ENCODE measurements at regions not wholly inside any gene's neighbourhood (a gene's known extent, or its start where the extent isn't known, plus 50 kb on each side); places are given as distances from the start of the nearest gene placed in this dataset.

DNA sequence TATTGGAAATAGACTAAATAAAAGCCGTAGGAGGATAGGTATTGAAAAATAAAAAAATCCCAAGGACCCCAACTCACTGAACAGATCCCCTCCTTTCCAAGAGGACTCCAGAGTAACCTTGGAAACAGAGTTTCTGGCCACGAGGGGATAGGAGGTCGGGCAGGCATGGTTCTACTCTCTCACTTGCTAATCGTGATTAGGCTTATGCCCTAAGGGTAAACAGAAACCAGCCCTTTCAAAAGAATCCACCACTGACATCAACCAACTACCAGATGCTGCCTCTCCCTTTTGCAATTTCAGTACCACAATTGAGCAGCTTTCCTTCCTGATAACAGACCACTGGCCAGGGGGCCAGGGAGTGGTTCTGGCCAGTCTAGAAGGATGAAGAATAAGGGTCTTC lies 477.8 kb downstream of the EIPR1 start (continued):
- TF ChIP-seq, protein P1, sequence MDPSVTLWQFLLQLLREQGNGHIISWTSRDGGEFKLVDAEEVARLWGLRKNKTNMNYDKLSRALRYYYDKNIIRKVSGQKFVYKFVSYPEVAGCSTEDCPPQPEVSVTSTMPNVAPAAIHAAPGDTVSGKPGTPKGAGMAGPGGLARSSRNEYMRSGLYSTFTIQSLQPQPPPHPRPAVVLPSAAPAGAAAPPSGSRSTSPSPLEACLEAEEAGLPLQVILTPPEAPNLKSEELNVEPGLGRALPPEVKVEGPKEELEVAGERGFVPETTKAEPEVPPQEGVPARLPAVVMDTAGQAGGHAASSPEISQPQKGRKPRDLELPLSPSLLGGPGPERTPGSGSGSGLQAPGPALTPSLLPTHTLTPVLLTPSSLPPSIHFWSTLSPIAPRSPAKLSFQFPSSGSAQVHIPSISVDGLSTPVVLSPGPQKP (IDR thresholded peaks at IDR 0.05; ENCODE audit: borderline replicate concordance, low read depth, low read length) = no peak
- TF ChIP-seq CHD1 (IDR thresholded peaks at IDR 0.05; ENCODE audit: low read depth, low read length) (no peak), MXI1 (IDR thresholded peaks at IDR 0.05; ENCODE audit: borderline replicate concordance, low read depth, low read length) (no peak), MAFK (IDR thresholded peaks at IDR 0.05; ENCODE audit: low read depth, low read length) (no peak), SMC3 (IDR thresholded peaks at IDR 0.05; ENCODE audit: low read depth, low read length) (no peak)

DNA sequence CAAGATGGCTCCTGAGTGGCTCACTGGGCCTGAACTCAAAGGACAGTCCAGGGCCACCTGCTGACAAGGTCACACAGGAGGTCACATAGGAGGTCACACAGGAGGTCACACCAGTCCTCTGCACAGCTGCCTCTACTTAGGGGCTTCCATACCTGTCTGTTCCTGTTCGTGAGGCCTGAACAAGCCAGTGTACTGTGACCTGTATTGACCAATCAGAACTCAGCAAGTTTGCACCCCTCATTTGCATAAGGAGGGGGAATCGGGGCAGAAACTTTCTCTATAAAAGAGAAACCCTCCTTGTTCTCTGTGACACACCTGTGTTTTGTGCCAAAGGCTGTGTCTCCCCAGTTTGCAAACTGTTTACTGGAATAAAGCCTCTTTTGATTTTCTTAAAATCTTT lies 478.9 kb downstream of the EIPR1 start:
- dilution Hi-C loops (cut with HindIII; ENCODE audit: low sequenced_read_pairs, unreplicated experiment) = no loop called here
- Histone ChIP-seq H3K4me3 (ENCODE audit: insufficient read depth, low read depth, low read length) (no peak overlapping the region), H4K8ac (ENCODE audit: low read depth in 2 of 2, low read length in 2 of 2) (no peak overlapping the region), H3K4me1 (ENCODE audit: control insufficient read depth, insufficient read depth, low read length) (no peaks in the 10 kb centered on the region), H2BK15ac (ENCODE audit: low read depth, low read length) (no peak overlapping the region), H3K9ac (ENCODE audit: low read depth, low read length) (no peak overlapping the region), H3K9me1 (ENCODE audit: insufficient read depth, low read length) (no peaks in the 10 kb centered on the region), H3K23ac (ENCODE audit: low read depth, low read length) (no peak overlapping the region), H3K14ac (replicated peaks; ENCODE audit: low read depth, low read length) (no peak overlapping the region), H3K9me3 (ENCODE audit: control insufficient read depth, insufficient read depth, low read length) (peaks cover 33% of the 10 kb centered on the region), H2BK120ac (ENCODE audit: low read depth, low read length) (no peak overlapping the region), H3K18ac (ENCODE audit: low read depth, low read length) (no peak overlapping the region), H3K4ac (ENCODE audit: low read depth, low read length) (no peak overlapping the region), H2BK5ac (ENCODE audit: low read depth, low read length, poor library complexity, severe bottlenecking) (no peak overlapping the region), H2AFZ (replicated peaks; ENCODE audit: low read length, poor library complexity) (no peak overlapping the region), H3K79me1 (ENCODE audit: low read depth in 1 of 2, low read length in 2 of 2) (no peaks in the 10 kb centered on the region), H3K4me2 (ENCODE audit: low read depth, low read length) (no peak overlapping the region), H3K36me3 (ENCODE audit: control insufficient read depth, insufficient read depth, low read length) (no peaks in the 10 kb centered on the region), H2AK9ac (replicated peaks; ENCODE audit: low read depth, low read length, poor library complexity) (no peak overlapping the region), H4K5ac (ENCODE audit: low read depth, low read length) (no peak overlapping the region), H3K56ac (ENCODE audit: extremely low read depth, insufficient read depth, low read length) (no peak overlapping the region), H3K27me3 (ENCODE audit: control insufficient read depth, insufficient read depth, low read length) (no peaks in the 10 kb centered on the region), H2AK5ac (ENCODE audit: low read depth, low read length) (no peak overlapping the region), H4K91ac (ENCODE audit: insufficient read depth, low read depth, low read length) (no peak overlapping the region), H4K20me1 (ENCODE audit: insufficient read depth, low read length) (no peaks in the 10 kb centered on the region), H3K27ac (ENCODE audit: insufficient read depth, low read length) (no peak overlapping the region), H2BK20ac (ENCODE audit: low read depth, low read length) (no peak overlapping the region)
- POLR2A ChIA-PET (ENCODE audit: unreplicated experiment) = no interaction called here
- ATAC-seq (ENCODE audit: low read depth) = no peak
- TF ChIP-seq, protein P2, sequence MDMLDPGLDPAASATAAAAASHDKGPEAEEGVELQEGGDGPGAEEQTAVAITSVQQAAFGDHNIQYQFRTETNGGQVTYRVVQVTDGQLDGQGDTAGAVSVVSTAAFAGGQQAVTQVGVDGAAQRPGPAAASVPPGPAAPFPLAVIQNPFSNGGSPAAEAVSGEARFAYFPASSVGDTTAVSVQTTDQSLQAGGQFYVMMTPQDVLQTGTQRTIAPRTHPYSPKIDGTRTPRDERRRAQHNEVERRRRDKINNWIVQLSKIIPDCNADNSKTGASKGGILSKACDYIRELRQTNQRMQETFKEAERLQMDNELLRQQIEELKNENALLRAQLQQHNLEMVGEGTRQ (IDR thresholded peaks at IDR 0.05; ENCODE audit: low read depth, low read length) = no peak
- TF ChIP-seq, protein P3, sequence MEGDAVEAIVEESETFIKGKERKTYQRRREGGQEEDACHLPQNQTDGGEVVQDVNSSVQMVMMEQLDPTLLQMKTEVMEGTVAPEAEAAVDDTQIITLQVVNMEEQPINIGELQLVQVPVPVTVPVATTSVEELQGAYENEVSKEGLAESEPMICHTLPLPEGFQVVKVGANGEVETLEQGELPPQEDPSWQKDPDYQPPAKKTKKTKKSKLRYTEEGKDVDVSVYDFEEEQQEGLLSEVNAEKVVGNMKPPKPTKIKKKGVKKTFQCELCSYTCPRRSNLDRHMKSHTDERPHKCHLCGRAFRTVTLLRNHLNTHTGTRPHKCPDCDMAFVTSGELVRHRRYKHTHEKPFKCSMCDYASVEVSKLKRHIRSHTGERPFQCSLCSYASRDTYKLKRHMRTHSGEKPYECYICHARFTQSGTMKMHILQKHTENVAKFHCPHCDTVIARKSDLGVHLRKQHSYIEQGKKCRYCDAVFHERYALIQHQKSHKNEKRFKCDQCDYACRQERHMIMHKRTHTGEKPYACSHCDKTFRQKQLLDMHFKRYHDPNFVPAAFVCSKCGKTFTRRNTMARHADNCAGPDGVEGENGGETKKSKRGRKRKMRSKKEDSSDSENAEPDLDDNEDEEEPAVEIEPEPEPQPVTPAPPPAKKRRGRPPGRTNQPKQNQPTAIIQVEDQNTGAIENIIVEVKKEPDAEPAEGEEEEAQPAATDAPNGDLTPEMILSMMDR (conservative IDR thresholded peaks at IDR 0.05; ENCODE audit: low read depth, low read length) = no peak
- TF ChIP-seq CEBPB (IDR thresholded peaks at IDR 0.05; ENCODE audit: low read depth, low read length) (no peak), BHLHE40 (IDR thresholded peaks at IDR 0.05; ENCODE audit: low read depth, low read length) (no peak), MAZ (IDR thresholded peaks at IDR 0.05; ENCODE audit: borderline replicate concordance, low read depth, low read length) (no peak)
- TF ChIP-seq, protein P1 (IDR thresholded peaks at IDR 0.05; ENCODE audit: borderline replicate concordance, low read depth, low read length) = no peak
- CTCF ChIA-PET = no interaction called here
- DNase-seq = no peak
- in situ Hi-C loops (cut with MboI; ENCODE audit: low sequenced_read_pairs) = no loop called here
- intact Hi-C loops (cut with micrococcal nuclease) = no loop called here
- no CpG with 5 or more reads among the region's 2 CpGs for WGBS, 2 experiments (ENCODE audit: extremely low coverage in 2 of 2, insufficient read length in 1 of 2)
- BruUV-seq (replicated peaks) = no TSS peak
